K562 (cell line): ENCODE measurements at regions not wholly inside any gene's neighbourhood (a gene's known extent, or its start where the extent isn't known, plus 50 kb on each side); places are given as distances from the start of the nearest gene placed in this dataset.

ENCODE experiments used
- CTCF ChIP-seq, 3 experiments: IDR thresholded peaks in 2 of 3; conservative IDR thresholded peaks in 1 of 3; 2 replicates each; pipeline ENCODE4 v1.5.1; 2011 to 2012; ENCODE audit warnings: low read length in 3 of 3, mild to moderate bottlenecking in 3 of 3, control low read depth in 2 of 3, improper control_type of control experiment in 1 of 3, inconsistent platforms in 1 of 3, low read depth in 1 of 3, mixed read lengths in 1 of 3, moderate library complexity in 1 of 3; ENCODE audit not compliant: insufficient read depth in 2 of 3
- E2F1 ChIP-seq: sonication (generic); formaldehyde crosslinking; IDR thresholded peaks from 2 replicates; pipeline ENCODE4 v1.8.1; 2023; ENCODE audit warnings: mild to moderate bottlenecking, missing genetic modification reagents, moderate library complexity
- FOXM1 ChIP-seq, 2 experiments: fragments of 450-650 bp in 1 of 2; sonication (generic) in 1 of 2; formaldehyde crosslinking in 1 of 2; IDR thresholded peaks; 2 replicates each; pipeline versions ENCODE4 v1.6.1 to v1.9.0; 2017 to 2022; ENCODE audit warnings: low read depth in 2 of 2, mild to moderate bottlenecking in 2 of 2, missing genetic modification reagents in 1 of 2, moderate library complexity in 1 of 2
- GMEB1 ChIP-seq: fragments of 250-450 bp; sonication (Bioruptor Pico); IDR thresholded peaks from 2 replicates; pipeline ENCODE4 v1.4.0; 2020; ENCODE audit warnings: mild to moderate bottlenecking
- HCFC1 ChIP-seq: IDR thresholded peaks from 2 replicates; pipeline ENCODE4 v1.6.1; 2012; ENCODE audit warnings: low read depth, low read length, improper control_type of control experiment
- MNT ChIP-seq, 2 experiments: fragments of 450-650 bp; conservative IDR thresholded peaks; 2 replicates each; pipeline ENCODE4 v1.6.1; 2017; ENCODE audit warnings: mild to moderate bottlenecking in 2 of 2, moderate library complexity in 2 of 2
- MTF1 ChIP-seq: fragments of 250-450 bp; sonication (Bioruptor Pico); IDR thresholded peaks from 2 replicates; pipeline ENCODE4 v1.9.0; 2021; ENCODE audit warnings: moderate library complexity, mild to moderate bottlenecking, inconsistent platforms, borderline replicate concordance
- POLR2A ChIP-seq: fragments of 450-650 bp; conservative IDR thresholded peaks from 2 replicates; pipeline ENCODE4 v1.6.1; 2016
- POLR2H ChIP-seq: IDR thresholded peaks from 2 replicates; pipeline ENCODE4 v1.6.1; 2016; ENCODE audit warnings: missing genetic modification characterization, low read depth, mild to moderate bottlenecking, control low read depth, missing compliant biosample characterization, moderate library complexity
- TEAD2 ChIP-seq: fragments of 450-650 bp; IDR thresholded peaks from 2 replicates; pipeline ENCODE4 v1.6.1; 2016; ENCODE audit warnings: missing genetic modification characterization, control low read depth, missing compliant biosample characterization
- ZNF57 ChIP-seq: fragments of 450-650 bp; formaldehyde crosslinking; IDR thresholded peaks from 2 replicates; pipeline ENCODE4 v1.4.0; 2020; ENCODE audit warnings: mild to moderate bottlenecking, moderate library complexity
- ZNF609 ChIP-seq: sonication (generic); formaldehyde crosslinking; IDR thresholded peaks from 2 replicates; pipeline ENCODE4 v1.8.1; 2023; ENCODE audit warnings: missing genetic modification reagents, mild to moderate bottlenecking, borderline replicate concordance
- ZSCAN29 ChIP-seq: fragments of 450-650 bp; IDR thresholded peaks from 2 replicates; pipeline ENCODE4 v1.6.1; 2017

- TF ChIP-seq MTF1 (CRISPR knock-in tag) (no peak), ZNF57 (CRISPR knock-in tag) (no peak), TEAD2 (tag) (no peak), E2F1 (CRISPR knock-in tag) (no peak), ZNF609 (CRISPR knock-in tag) (no peak), GMEB1 (CRISPR knock-in tag) (no peak), ZSCAN29 (no peak), POLR2A (no peak), MNT (conservative IDR thresholded peaks at IDR 0.05) (no peak), POLR2H (tag) (no peak), HCFC1 (no peak), FOXM1 (IDR thresholded peaks at IDR 0.05; ENCODE audit: low read depth) (no peak), FOXM1 (CRISPR knock-in tag; IDR thresholded peaks at IDR 0.05; ENCODE audit: low read depth) (no peak), CTCF (IDR thresholded peaks at IDR 0.05 in 2 of 3, conservative IDR thresholded peaks at IDR 0.05 in 1 of 3; ENCODE audit: insufficient read depth in 2 of 3, low read depth in 1 of 3, low read length in 3 of 3) (no peak)
These were observed 421.4 kb upstream of the CELF2 start for GRCh38 chr10:10596256-10596655.
